Suprapubic skin (tissue), 3 donors: ENCODE measurements at regions not wholly inside any gene's neighbourhood (a gene's known extent, or its start where the extent isn't known, plus 50 kb on each side); places are given as distances from the start of the nearest gene placed in this dataset.

Experiments used
- CTCF ChIP-seq, 2 donors: fragments of 200-600 bp in 1 of 2; fragments of 450-650 bp in 1 of 2; sonication (generic) in 1 of 2; IDR thresholded peaks; one replicate each; pipeline ENCODE4 v1.5.1; 2016 to 2019; ENCODE audit warnings: antibody characterized with exemption in 2 of 2, mild to moderate bottlenecking in 1 of 2, moderate library complexity in 1 of 2
- POLR2AphosphoS5 ChIP-seq, 3 donors: sonication (generic); formaldehyde crosslinking; IDR thresholded peaks; one replicate each; pipeline ENCODE4 v1.6.1; 2017; ENCODE audit warnings: antibody characterized with exemption in 3 of 3

GRCh38 chr3:13258986-13259514, 161.1 kb downstream of the NUP210 start:
- TF ChIP-seq POLR2AphosphoS5 (IDR thresholded peaks at IDR 0.05) (no peak), CTCF (IDR thresholded peaks at IDR 0.05) (no peak)
